GM18517 (cell line): ENCODE measurements at regions not wholly inside any gene's neighbourhood (a gene's known extent, or its start where the extent isn't known, plus 50 kb on each side); places are given as distances from the start of the nearest gene placed in this dataset.

Experiments
- ATAC-seq: cut with Tn5 transposase; IDR thresholded peaks from one replicate; pipeline ENCODE4 v1.9.1; 2021; ENCODE audit warnings: mild to moderate bottlenecking, moderate library complexity; ENCODE audit not compliant: unreplicated experiment

DNA sequence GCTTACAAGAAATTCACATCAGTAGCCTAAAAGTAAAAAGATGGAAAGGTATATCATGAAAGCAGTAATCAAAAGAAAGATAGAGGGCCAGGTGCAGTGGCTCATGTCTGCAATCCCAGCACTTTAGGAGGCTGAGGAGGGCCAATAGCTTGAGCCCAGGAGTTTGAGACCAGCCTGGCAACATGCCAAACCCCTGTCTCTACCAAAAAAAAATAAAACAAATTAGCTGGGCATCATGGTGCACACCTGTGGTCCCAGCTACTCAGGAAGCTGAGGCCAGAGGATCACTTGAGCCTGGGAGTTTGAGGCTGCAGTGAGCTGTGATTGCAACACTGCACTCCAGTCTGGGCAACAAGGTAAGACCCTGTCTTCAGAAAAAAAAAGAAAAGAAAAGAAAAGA, 55.5 kb downstream of the GSPT2 start:
- ATAC-seq, result no peak

DNA sequence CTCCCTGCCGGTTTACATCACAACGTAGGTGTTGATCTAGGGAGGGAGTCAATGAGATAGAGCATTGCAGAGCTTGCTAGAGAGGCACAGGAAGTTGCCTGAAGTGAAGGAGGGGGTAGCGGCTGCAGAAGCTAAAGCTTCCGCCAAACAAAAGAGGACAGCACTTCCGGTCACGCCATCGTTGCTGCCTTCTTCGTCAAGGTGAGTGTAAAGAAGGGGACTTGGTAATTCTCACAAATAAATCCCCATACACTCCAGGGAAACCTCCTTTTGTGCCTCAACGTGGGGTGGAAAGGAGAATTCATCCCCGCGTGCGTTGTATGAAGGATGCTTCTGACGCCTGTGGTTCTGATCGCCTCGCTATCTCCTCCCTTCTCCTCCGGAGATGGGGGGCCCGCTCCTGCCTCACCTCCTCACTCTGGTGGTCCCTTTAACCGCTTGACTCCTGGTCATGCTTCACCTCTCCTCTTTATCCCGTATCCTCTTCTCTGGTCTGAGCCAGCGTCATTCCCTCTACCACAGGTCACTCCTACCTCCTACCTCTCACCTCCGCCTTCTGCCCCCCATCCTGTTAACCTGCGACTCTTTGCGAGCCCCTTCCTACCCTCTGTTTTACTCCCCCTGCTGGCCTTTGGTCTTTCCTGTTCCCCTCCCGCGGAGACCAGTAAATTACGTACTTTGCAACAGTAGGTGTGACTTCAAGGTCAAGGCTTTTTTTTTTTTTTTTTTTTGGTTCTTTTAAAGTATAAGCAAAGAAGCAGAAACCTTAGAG, 59.9 kb downstream of the GSPT2 start:
- peak; percentile 84 for ATAC-seq

DNA sequence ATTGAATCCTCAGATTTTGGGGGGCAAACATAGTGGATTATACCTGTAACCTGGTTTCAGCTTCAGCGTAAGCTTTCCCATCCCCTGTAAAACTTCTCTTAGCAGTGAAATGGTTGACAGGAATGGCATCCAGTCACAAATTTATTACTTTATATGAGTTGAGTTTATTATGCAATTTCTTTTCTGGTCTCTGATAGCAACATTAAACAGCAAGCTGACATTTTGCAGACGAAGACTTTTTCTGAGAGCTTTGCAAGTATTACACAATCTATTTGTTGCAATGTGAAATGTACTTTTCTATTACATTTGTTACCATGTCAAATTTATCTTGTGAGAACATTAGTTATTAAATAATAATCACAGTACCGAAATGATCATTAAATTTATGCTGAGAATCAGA, 60.6 kb downstream of the GSPT2 start:
- ATAC-seq, result no peak

DNA sequence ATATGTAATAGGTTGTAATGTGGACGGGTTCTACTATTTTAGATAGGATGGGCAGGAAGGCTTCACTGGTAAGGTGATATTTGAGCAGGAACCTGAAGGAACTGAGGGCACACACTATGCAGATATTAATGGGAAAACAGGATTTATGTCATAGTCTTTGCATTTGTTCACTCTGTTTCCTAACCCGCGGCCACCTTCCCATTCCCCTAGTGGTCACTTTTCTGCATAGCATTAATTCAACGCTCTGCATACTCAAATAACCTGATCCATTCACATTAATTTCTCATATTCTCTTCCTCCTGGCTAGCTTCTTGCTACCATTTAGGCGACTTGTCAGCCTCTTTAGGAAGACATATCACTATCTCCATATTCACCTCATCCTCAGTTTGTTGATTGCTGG, 61.5 kb downstream of the GSPT2 start:
- no peak for ATAC-seq

DNA sequence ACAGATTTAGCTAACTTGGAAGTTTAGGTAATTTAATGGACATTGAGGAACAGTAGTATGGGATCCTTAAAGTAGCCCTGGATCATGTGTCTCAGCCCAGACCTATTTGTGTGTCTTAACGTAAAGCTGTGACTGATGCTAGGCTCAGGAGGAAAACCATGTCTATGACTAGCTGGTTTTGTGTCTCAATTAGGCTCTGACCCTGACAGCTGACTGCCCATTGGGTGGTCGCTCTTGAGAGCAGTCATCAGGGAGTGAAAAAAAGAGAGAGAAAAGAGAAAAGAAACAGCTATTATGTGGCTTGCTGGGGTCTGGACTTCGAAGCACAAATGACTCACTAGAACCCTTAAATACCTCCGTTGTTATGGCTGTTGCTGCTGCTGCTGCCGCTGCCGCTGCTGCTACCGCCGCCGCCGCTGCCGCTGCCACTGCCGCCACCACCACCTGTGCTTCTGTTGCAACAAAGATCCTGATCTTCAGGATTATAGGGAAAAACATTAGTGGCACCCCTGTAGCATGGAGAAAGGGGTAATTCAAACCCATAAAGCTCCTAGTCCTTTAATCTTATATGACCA, 70.7 kb downstream of the GSPT2 start:
- no peak for ATAC-seq

DNA sequence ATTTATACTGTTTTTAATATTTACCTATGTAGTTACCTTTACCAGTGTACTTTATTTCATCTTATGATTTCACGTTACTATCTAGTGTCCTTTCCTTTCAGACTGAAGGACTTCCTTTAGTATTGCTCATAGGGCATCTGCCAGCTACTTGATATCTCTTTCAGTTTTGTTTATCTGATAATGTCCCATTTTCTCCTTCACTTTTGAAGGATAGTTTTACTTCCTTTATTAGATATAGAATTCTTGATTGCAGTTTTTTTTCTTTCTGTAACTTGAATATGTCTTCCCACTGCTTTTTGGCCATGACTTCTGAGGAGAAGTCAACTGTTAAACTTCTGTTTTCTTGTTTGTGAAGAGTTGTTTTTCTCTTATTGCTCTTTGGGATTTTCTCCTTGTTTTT, 69.4 kb upstream of the MAGED1 start:
- ATAC-seq, result no peak

DNA sequence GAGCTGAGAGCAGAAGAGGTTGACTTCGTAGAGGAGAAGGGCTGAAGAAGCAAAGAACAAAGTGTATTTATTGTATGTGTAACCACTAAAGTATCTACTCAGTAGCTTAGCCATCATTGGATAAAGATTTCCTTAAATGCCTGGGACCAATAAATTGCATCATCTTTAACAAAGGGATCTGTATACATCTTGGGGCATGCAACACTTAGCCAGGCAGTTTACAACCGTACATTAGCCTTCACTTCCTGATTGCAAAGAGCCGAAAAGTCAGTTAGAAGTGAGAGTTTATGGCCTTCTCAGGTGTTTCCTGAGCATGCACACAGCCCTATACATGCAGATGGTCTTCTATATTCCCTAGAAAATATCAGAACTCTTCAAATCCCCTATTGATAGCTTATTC, 68.0 kb upstream of the MAGED1 start:
- no peak for ATAC-seq

DNA sequence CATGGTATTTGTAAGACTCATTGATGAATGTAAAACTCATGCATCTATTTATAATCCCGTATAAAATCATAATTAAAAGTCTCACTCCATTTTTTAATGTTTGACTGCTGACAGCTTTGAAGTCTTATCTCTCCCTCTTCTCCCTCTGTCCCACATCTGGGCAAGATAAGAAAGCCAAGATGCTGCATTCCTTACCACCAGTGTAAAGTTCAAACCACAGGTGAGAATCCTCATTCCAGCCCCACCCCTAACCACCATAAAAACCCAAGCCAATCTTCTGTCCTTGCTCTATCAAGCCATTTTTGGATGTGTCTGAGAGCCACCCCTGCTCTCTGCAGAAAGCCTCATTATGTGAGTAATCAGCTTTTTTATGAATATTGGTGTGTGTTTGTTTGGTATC, 59.3 kb upstream of the MAGED1 start:
- ATAC-seq, result no peak

DNA sequence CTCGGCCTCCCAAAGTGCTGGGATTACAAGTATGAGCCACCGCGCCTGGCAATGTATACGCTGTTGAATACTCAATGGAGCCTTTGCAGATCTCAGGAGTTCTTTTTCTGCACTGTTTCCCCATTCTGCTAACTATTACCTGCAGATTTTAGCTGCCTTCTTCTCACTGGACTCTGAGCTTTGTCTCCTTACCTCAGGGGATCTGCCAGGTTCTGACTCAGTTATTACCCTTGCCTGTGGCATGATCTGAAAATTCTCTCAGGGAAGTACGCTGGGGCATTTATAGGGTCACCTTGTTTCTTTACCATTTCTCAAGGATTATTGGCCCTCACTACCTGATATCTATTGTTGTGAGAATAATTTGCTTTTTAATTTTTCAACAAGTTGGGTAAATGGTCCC, 56.6 kb upstream of the MAGED1 start:
- ATAC-seq, result no peak

DNA sequence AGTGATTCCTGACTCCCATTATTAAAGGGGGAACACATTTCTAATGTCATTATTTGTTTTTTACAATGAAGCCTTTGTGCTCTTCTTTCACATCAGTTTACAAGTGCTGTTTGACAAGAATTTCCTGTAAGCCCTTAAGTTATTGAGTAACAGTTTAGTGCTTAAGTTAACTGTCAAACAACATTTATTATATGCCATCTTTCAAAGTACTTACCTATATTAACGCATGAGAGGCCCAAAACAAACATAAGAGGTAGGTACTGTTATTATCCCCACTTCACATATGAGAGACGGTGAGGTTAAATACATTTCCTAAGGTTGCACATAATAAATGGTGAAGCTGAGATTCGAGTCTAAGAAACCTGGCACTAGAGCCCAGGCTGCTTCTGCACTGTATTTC, 56.0 kb upstream of the MAGED1 start:
- ATAC-seq, result no peak

DNA sequence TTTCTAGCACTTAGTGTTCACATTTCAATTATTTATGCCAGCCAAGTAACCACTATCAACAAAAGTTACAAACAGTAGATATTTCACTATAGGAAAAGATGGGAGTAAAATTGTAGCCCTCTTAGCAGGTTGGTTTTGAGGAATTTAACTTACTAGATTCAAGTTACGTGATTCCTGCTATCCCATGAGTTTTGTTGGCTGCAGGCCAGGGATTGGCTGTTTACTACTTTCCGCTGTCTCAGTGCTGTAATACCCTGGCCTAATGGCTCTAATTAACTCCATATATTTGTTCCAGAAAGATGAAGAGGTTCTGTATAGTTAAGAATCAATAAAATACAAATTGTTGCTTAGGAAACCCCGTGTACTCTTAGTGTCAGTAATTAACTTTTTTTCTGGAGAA, 55.5 kb upstream of the MAGED1 start:
- ATAC-seq, result no peak
